Suppressor macrophage (primary cell): ENCODE measurements at regions not wholly inside any gene's neighbourhood (a gene's known extent, or its start where the extent isn't known, plus 50 kb on each side); places are given as distances from the start of the nearest gene placed in this dataset.

Source experiments
- DNase-seq, 4 experiments: peaks; one replicate each; pipeline ENCODE4 v3.0.0-alpha.2; 2020 to 2022

- DNase-seq, result no peak
These were observed 393.8 kb downstream of the ZNF385D start for GRCh38 chr3:21357241-21357640.

- no peak for DNase-seq
These were observed 394.6 kb downstream of the ZNF385D start for GRCh38 chr3:21356402-21356801.

GRCh38 chr3:21345382-21345976 is 405.5 kb downstream of the ZNF385D start:
- DNase-seq, result no peak

- no peak for DNase-seq
These were observed 419.2 kb downstream of the ZNF385D start for GRCh38 chr3:21331857-21332256.

GRCh38 chr3:21331321-21331720 is 419.7 kb downstream of the ZNF385D start:
- DNase-seq, result no peak

DNA sequence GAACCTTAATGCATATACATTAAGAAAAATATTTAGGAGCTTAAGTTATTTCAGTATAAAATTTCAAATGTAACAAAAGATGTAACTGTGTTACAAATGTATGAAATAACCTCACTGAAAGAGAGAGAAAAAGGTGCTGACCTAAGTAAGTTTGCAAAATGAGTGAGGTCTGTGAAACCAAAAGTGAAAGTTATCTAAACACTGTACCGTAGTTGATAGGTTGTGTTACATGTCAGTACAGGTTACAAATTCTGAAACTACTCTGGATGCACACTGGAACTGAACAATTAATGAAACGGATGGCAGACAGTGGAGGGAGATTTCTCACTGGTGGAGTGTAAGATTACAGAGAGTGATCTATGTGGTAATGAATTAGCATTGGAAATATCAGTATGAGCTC is 420.7 kb downstream of the ZNF385D start:
- DNase-seq, result no peak

- DNase-seq, result no peak
These were observed 422.2 kb downstream of the ZNF385D start for GRCh38 chr3:21328711-21329390.

DNA sequence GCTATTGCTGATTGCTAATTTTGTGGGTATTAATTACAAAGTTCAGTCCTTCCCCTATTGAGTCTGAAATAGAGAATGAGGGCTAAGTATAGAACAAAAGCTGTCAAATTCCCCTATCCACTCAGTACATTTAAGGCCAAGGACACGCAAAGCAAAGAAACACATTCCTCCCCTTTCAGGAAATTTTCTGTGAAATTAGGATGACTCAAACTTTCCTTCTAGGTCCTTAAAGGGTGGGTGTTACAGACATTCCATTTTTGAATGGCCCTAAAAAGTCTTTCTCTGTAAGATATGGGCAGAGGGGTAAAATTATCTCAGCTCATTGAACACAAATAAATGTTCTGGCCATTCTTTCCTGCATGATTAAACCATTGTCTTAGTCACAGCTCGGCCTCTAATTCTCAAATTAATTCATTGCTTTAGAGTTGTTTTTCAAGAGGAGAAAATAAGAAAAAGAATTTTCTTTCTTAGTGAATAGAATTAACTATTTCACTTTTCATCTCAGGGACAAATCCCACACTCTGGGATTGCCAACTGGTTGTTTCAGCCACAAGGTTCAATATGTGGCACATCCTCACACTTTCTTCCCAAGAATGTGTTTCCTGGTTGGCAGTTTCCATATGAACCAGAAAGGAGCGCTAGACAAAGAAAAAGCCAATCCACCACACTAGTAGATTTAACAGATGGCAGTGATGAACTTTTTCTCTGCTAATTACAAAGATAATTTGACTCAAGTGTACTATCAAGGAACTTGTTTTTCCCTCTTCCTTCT is 424.1 kb downstream of the ZNF385D start:
- DNase-seq, result no peak

GRCh38 chr3:21314688-21315087 is 436.3 kb downstream of the ZNF385D start:
- no peak for DNase-seq

- no peak for DNase-seq
These were observed 440.1 kb downstream of the ZNF385D start for GRCh38 chr3:21310891-21311290.

- DNase-seq, result no peak
These were observed 440.8 kb downstream of the ZNF385D start for GRCh38 chr3:21310161-21310560.

- no peak for DNase-seq
These were observed 453.7 kb downstream of the ZNF385D start for GRCh38 chr3:21297304-21297703.

- no peak for DNase-seq
These were observed 456.2 kb downstream of the ZNF385D start for GRCh38 chr3:21294768-21295167.

DNA sequence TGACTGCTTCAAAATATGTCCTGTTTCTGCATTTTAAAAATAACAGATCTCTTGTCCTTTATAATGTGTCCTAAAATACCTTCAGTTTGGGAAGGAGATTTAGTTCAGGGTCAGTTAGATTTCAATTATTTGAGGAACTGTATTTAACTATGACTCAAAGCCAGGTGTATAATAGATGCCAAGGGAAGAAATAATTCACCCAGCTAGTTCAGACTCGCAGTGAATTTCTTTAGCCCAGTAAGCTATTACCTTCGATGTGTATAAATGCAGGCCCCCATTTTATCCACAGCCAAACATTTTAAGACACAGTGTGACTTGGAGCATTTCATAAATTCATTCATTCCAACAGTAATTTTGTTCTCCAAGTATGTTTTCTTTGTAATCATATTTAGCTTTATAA is 458.0 kb downstream of the ZNF385D start:
- DNase-seq, result no peak

GRCh38 chr3:21290557-21290956 is 460.5 kb downstream of the ZNF385D start:
- no peak for DNase-seq

GRCh38 chr3:21274079-21274571 is 476.9 kb downstream of the ZNF385D start:
- DNase-seq, result no peak

DNA sequence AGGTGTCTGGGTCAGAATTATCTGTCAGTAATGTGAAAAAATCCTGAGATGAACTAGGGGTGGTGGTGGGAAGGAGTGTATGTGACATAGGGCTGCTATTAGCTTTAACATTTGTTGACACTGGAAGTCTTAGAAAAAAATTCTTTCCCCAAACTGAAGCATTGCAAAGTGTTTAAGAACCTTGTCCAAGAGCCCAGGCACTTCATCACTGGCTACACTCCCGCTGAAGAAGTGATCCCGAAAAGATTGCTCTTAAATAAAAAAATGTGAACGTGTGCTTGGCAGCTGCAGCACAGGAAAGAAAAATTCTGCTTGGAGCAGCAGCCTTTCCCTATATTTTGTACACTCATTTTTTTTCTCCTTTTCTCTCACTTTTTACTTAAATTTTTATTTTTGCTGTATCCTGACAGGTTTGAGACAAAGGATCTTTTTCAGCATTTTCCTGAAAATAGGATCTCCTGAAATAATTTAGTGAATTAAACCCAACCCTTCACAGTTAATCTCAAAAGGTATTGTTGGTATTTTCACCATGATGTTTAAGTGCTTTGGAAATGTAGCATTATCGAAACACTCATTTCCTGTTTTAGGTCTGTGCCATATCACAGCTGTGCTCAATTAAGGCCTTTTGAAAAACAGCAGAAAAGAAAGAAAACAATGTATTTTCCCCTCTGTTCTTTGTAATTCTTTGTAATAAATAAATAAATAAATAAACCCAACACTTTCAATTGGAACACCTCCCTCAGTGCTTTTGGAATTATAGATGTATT is 477.6 kb downstream of the ZNF385D start:
- DNase-seq, result no peak

GRCh38 chr3:21271606-21272016 is 479.4 kb downstream of the ZNF385D start:
- no peak for DNase-seq

DNA sequence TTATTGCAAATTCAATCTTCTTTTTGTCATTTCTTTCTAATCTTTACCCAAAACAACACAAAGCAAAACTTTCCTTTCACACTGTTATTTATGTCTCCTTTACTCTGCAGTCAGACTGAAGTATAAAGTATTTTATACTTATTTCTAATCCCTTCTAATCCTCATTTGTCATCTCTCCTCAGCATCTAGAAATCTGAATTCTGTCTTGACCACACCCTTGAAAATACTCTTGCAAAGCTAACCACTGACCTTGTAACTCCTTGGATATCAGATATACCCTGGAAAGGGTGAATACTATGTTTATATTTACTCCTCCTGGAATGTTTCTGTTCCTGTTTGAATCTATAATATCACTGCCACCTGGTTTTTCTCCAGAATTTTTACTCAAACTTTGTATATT is 481.1 kb downstream of the ZNF385D start:
- no peak for DNase-seq

GRCh38 chr3:21260507-21260906 is 490.5 kb downstream of the ZNF385D start:
- DNase-seq, result no peak

DNA sequence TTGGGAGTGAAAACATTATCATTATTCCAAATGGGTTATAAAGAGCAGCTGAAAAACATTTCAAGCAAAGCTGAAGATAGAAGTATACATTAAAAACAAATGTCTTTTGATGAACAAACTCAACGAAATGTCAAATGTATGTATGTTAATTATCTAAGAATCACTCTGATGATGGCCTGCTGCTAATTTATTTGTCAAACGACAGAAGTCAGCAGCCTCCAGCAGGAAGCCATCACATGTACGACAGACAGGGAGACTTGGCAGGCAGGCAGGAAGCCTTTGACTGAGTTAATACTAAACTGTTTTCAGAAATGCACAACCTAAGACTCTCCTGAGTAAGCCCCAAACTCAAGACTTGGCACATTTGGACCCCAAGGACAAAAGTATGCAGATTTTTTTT is 491.1 kb downstream of the ZNF385D start:
- DNase-seq, result no peak

DNA sequence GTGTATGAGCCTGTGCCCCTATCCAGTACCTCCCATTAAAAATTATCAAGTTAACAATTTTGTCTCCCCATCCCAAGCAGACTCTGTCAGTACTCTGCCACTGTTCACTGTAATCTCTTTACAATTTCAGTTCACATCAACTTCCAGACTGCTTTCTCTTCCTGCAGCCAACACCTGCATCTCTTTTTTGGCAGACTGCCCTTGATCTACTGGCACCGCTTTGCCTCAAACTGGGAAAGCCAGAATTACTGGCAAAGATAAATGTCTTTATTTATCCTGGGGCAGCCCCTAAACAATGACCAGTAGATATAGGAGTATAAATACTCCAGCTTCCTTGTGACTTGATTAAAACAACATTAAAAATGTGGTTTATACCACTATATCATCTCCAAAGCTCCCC is 494.1 kb downstream of the ZNF385D start:
- DNase-seq, result no peak

DNA sequence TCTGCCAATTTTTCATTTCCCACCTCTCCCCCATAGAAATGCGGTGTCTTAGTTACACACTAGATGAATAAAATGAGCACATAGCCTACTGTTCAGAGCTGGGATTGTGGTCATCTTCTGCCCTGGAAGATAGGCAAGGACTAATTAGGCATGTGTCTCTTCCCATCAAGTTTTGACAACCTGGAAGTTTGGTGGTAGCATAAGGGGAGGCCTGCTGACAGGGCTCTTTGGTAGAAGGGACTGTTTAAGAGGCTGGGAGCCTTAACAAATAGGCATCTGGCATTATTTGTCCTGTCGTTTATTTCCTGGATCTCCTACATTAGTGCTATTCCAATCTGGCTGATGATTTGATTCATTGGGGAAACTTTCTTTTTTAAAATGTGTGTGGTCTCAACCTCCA is 512.3 kb downstream of the ZNF385D start:
- DNase-seq, result no peak
